ENCODE measurements at regions not wholly inside any gene's neighbourhood (a gene's known extent, or its start where the extent isn't known, plus 50 kb on each side); places are given as distances from the start of the nearest gene placed in this dataset.
"Not testable (repeated sequence)": the region's sequence is repeated elsewhere in the genome, so short reads cannot be mapped to it uniquely, and the experiment has no call there.

GRCh38 chr7:123264820-123265219 is 65.1 kb upstream of the SLC13A1 start:
- FAIRE-seq, result not testable (repeated sequence)

GRCh38 chr7:123260428-123260960 is 60.7 kb upstream of the SLC13A1 start:
- DNase-seq (ENCODE audit: low spot score) (no peak), FAIRE-seq (no peak)

More at GRCh38 chr7:123264820-123265219, 65.1 kb upstream of the SLC13A1 start:
- DNase-seq (ENCODE audit: low spot score), result not testable (repeated sequence)

GRCh38 chr7:123259759-123260158 is 60.0 kb upstream of the SLC13A1 start:
- DNase-seq (ENCODE audit: low spot score) (no peak), FAIRE-seq (no peak)
